AG10803 (cell line): ENCODE measurements at regions not wholly inside any gene's neighbourhood (a gene's known extent, or its start where the extent isn't known, plus 50 kb on each side); places are given as distances from the start of the nearest gene placed in this dataset.
"Not testable (repeated sequence)": the region's sequence is repeated elsewhere in the genome, so short reads cannot be mapped to it uniquely, and the experiment has no call there.

Source experiments
- DNase-seq: peaks from one replicate; pipeline ENCODE4 v3.0.0; 2010; ENCODE audit warnings: low read depth
- H3K4me3 ChIP-seq: 2 replicates; pipeline ENCODE4 v1.5.1; 2011; ENCODE audit warnings: mild to moderate bottlenecking, low read length, control low read depth
- CTCF ChIP-seq: conservative IDR thresholded peaks from 2 replicates; pipeline ENCODE4 v1.5.1; 2011; ENCODE audit warnings: mild to moderate bottlenecking, low read length, control low read depth, inconsistent platforms

- no peak overlapping the region for H3K4me3 ChIP-seq
- no peak for DNase-seq
- TF ChIP-seq CTCF = no peak
Measured at GRCh38 chr3:117871934-117872333, 1162.4 kb downstream of the TUSC7 start.

- DNase-seq, H3K4me3 ChIP-seq: not testable (repeated sequence)
Measured at GRCh38 chr3:117872594-117873248, 1161.9 kb downstream of the IGSF11 start.

- H3K4me3 ChIP-seq = no peak overlapping the region
- no peak for DNase-seq
- no peak for TF ChIP-seq CTCF
Measured at GRCh38 chr3:117873249-117873600, 1161.4 kb downstream of the IGSF11 start.

- DNase-seq = no peak
- no peak for TF ChIP-seq CTCF
- no peak overlapping the region for H3K4me3 ChIP-seq
Measured at GRCh38 chr3:117874028-117874690, 1160.5 kb downstream of the IGSF11 start.

- no peak for DNase-seq
- no peak for TF ChIP-seq CTCF
- no peak overlapping the region for H3K4me3 ChIP-seq
Measured at GRCh38 chr3:117874904-117875874, 1159.5 kb downstream of the IGSF11 start.

GRCh38 chr3:117875887-117876286 lies 1158.8 kb downstream of the IGSF11 start:
- TF ChIP-seq CTCF = no peak
- H3K4me3 ChIP-seq = no peak overlapping the region
- no peak for DNase-seq

- H3K4me3 ChIP-seq = no peak overlapping the region
- no peak for DNase-seq
- no peak for TF ChIP-seq CTCF
Measured at GRCh38 chr3:117880638-117881037, 1154.0 kb downstream of the IGSF11 start.
